HG03354 (cell line): ENCODE measurements at regions not wholly inside any gene's neighbourhood (a gene's known extent, or its start where the extent isn't known, plus 50 kb on each side); places are given as distances from the start of the nearest gene placed in this dataset.

Experiments
- ATAC-seq: cut with Tn5 transposase; IDR thresholded peaks from one replicate; pipeline ENCODE4 v1.9.1; 2021; ENCODE audit warnings: mild to moderate bottlenecking; ENCODE audit not compliant: unreplicated experiment, poor library complexity, severe bottlenecking

DNA sequence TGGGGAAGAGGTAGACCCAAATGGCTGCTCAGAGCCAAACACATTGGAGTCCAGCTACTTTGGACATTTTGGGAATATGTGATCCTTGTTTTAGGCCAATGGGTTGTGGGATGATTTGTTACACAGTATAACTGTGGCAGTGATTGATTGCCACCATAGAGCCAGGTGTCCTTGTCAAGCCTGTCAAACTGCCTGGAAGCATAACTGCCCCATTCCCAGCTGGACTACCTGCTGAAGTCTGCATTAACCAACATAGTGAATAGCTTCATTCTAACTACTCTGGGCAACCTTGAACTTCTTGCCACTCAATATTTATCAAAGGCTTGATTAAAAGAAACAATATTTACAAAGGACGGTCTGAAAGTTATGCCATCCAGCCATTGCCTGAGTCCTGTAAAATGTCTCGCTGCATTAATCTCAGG lies 164.7 kb downstream of the LINC00237 start:
- no peak for ATAC-seq

DNA sequence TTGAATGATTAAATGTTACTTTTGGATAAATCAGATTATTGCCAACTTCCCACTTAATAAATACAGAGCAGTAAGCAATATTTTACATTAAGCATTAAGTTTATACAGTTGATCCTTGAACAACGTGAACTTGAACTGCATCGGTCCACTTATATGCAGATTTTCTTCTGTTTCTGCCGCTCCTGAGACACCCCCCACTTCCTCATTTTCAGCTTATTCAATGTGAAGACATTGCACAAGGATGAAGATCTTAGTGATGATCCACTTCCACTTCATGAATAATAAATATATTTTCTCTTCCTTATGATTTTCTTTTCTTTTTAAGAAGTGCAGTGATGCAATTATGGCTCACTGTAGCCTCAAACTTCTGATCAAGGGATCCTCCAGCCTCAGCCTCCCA lies 167.2 kb downstream of the LINC00237 start:
- no peak for ATAC-seq

GRCh38 chr20:20938599-20938998 lies 167.6 kb downstream of the LINC00237 start:
- no peak for ATAC-seq

GRCh38 chr20:20938131-20938530 lies 168.0 kb downstream of the LINC00237 start:
- no peak for ATAC-seq

DNA sequence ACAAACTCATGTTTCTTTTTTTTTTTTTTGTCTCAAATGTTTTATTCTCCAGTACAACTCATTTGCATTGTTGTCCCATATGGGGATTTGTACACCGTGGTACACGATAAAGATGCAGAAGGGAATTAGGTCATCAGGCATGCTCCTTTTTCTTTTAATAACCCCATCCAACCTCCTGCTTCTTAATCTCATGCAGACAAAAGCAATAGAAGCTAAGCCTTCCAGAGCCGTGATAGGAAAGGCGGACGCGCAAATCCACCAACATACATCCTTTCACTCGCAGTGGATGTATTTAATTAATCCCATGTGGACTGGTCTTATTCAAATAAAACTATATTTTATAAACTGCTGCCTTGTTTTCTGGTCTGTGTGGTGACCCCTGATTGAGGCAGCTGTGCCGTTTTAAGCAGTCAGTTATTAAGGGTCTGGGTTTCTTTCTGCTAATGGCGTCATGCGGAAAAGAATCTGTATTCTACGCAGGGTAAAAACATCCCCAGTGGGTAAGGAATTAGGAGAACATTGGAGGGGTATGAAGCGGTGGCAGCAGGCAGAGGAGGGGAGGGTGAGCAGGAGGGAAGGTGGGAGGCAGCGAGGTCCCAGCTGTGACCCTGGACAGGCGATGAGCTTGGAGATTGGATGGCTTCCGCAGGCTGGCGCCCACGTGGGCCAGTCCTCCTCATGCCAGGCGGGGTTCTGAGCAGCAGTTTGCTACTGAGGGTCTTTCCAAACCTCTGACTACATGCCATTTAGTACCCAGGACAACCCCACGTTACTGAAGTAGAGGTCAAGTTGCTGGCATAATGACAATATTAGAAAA lies 172.8 kb downstream of the LINC00237 start:
- ATAC-seq, result no peak

- no peak for ATAC-seq
These were observed 174.0 kb downstream of the LINC00237 start for GRCh38 chr20:20932156-20932555.

DNA sequence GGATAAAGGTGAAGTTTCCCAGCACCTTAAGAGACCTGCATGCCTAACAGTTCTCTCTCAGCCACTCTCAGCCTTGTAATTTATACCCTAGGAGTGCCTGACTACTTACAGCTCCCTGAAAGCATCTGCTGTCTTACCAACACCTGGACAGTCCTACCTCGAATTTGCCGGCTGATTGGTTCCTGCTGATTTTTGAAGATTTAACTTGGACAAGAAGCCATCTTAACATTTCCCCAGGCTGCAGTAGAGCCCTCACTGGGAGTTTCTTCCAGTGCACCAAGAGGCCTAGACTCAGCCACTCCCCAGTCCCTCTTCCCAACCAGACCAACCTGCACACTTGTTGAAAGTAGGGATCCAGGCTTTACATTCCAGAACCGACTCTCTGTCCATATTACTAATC lies 174.5 kb downstream of the LINC00237 start:
- no peak for ATAC-seq

GRCh38 chr20:20931024-20931423 lies 175.1 kb downstream of the LINC00237 start:
- ATAC-seq, result no peak

GRCh38 chr20:20930500-20930899 lies 175.7 kb downstream of the LINC00237 start:
- no peak for ATAC-seq

- ATAC-seq, result no peak
These were observed 176.8 kb downstream of the LINC00237 start for GRCh38 chr20:20929341-20929740.

DNA sequence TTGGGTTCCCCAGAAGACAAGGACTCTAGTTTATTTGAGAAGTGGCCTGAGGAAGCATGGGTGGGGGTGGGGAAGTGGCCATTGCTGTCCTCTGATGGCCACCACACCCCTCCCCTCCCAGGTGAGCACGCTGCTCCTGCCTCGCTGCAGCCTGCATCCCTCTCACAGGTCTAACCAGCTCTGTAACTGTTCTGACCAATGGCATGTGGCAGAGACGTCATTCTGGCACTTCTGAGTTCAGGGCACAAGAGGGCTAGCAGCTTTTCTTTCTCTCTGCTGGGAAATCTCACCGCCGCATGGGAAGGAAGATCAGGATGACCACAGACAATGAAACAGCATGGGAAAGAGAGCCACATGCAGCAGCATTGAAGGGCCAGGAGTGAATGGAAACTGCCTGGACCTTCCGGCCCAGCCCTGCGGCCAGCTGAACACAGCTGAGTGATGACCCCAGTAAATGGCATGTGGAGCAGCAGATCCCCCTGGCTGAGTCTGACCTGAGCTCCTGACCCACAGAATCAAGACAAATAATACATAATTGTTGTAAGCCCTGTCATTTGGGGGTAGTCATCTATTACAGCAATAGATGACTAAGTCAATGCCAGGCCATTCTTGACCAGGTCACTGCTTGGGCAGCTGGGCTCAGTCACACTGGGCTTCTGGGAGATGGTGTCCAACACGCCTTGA lies 179.8 kb downstream of the LINC00237 start:
- ATAC-seq, result no peak

DNA sequence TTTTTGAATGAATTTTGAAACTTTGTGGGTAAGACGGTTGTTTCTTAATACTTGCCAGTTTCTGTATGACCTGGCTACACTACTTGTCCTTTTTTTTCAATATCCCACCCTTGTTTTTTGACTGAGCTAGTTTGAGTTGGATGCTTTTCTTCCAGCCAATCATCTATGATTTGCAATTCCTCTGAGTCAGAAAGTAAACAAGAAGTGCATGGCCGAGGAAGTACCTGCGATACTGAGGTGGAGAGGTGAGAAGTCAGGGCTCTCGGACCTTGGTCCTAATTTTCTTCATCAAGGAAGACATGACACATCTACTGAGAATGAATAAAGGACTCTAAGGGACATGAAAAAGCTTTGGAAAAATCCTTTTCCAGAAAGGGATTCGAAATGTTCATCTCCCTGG lies 185.7 kb downstream of the LINC00237 start:
- no peak for ATAC-seq

- no peak for ATAC-seq
These were observed 190.3 kb downstream of the LINC00237 start for GRCh38 chr20:20915844-20916243.

DNA sequence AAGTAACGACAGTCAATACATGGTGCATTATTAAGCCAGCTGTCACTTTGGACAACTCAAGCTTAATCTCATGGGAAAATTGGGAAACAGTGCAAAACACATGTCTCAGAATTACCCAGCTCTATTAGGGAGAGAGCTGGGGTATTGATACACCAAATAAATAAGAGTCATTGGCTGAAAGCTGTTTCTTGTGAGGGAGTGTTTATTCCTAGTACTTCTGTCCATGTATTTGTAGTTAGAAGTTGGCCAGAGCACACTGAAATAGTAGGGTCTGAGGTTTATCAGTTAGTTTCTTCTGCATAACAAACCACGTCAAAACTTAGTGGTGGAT lies 192.0 kb upstream of the RALGAPA2 start:
- no peak for ATAC-seq

DNA sequence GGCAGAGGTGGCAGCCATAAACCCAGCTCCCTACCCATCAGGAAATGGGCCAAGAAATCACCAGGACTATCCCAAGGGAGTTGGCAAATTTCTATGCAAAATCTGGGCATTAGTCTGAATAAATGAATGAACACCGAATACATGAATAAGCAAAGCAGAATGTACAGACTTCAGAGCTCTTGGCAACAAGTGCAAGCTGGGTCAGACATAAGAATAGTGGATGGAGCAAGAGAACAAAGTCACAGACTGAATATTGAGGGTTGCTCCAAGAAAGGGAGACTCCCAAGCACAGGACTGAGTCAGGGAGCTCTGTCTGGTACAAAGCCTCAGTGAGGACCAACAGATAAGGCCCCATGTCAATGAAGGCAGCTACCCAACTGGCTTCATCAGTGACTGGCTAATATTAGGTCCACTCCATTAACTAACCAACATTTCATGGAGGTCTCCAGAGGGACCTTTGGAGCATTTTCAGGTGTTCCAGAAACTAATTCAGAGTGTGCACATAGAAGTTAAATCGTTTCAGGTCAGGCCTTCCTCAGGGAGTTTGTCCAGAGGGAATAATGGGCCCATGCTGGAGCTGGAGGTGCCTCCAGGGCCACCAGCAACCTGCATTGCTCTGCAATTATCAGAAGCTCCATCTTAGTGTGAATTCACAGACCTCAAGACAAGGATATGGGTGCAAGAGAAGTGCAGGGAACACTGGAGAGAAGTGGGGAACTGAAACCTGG lies 191.5 kb upstream of the RALGAPA2 start:
- no peak for ATAC-seq

DNA sequence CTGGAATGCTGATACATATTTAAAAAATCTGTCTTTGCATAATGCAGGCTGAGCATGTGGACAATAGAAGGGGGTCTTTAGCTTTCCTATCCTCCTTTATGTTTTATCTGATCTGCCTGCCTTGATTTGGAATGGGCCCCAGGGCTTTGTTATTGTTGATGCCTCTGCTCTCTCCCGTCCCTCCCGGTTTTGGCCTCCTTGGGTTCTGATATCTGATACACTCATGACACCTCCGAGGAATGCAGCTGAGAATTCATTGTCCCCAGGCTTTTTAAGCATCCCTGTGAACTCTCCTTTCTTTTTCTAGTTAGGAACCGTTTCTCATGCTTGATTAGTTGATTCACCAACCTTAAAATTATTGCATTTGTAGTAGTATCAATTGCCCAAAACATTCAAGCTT lies 185.5 kb upstream of the RALGAPA2 start:
- ATAC-seq, result no peak

DNA sequence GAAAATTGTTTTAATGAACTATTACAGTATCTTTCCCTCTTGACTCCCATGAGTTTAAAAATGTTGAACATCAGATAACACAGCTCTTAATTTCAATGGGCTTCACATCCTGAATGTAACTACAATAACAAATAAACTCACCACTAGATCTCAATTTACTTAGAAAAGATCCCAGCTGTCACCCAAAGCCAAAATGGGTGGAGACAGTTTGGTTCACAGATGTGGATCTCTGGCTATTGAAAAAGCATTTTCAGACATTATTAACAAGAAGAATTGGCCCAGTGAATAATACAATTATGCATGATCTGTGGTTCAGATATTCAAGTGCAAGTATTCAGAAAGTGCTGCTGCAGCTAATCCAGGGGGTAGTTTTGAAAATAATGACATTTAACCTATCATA lies 184.7 kb upstream of the RALGAPA2 start:
- ATAC-seq, result no peak

GRCh38 chr20:20896606-20897005 lies 184.2 kb upstream of the RALGAPA2 start:
- ATAC-seq, result no peak

- no peak for ATAC-seq
These were observed 183.1 kb upstream of the RALGAPA2 start for GRCh38 chr20:20895537-20895936.

- no peak for ATAC-seq
These were observed 182.3 kb upstream of the RALGAPA2 start for GRCh38 chr20:20894753-20895152.

- ATAC-seq, result no peak
These were observed 181.8 kb upstream of the RALGAPA2 start for GRCh38 chr20:20894280-20894679.
